ENCODE measurements at regions not wholly inside any gene's neighbourhood (a gene's known extent, or its start where the extent isn't known, plus 50 kb on each side); places are given as distances from the start of the nearest gene placed in this dataset.
"Not testable (repeated sequence)": the region's sequence is repeated elsewhere in the genome, so short reads cannot be mapped to it uniquely, and the experiment has no call there.

- WGBS, 2 experiments (ENCODE audit: extremely low coverage in 2 of 2, insufficient read length in 1 of 2), result 70% methylated on average over 2 of the region's 7 CpGs; no CpG with 5 or more reads in 1 of the 2 experiments
- Histone ChIP-seq H3K14ac (replicated peaks; ENCODE audit: low read depth, low read length) (no peak overlapping the region), H3K23ac (ENCODE audit: low read depth, low read length) (no peak overlapping the region), H3K4me1 (ENCODE audit: control insufficient read depth, insufficient read depth, low read length) (no peaks in the 10 kb centered on the region), H3K56ac (ENCODE audit: extremely low read depth, insufficient read depth, low read length) (no peak overlapping the region), H4K5ac (ENCODE audit: low read depth, low read length) (no peak overlapping the region), H4K20me1 (ENCODE audit: insufficient read depth, low read length) (no peaks in the 10 kb centered on the region), H3K27ac (ENCODE audit: insufficient read depth, low read length) (no peak overlapping the region), H3K36me3 (ENCODE audit: control insufficient read depth, insufficient read depth, low read length) (no peaks in the 10 kb centered on the region), H3K9me3 (ENCODE audit: control insufficient read depth, insufficient read depth, low read length) (no peaks in the 10 kb centered on the region), H4K8ac (ENCODE audit: low read depth in 2 of 2, low read length in 2 of 2) (no peak overlapping the region), H2AK5ac (ENCODE audit: low read depth, low read length) (no peak overlapping the region), H2BK15ac (ENCODE audit: low read depth, low read length) (no peak overlapping the region), H3K18ac (ENCODE audit: low read depth, low read length) (no peak overlapping the region), H4K91ac (ENCODE audit: insufficient read depth, low read depth, low read length) (no peak overlapping the region), H2AFZ (replicated peaks; ENCODE audit: low read length, poor library complexity) (no peak overlapping the region), H2BK120ac (ENCODE audit: low read depth, low read length) (no peak overlapping the region), H3K4me3 (ENCODE audit: insufficient read depth, low read depth, low read length) (no peak overlapping the region), H2AK9ac (replicated peaks; ENCODE audit: low read depth, low read length, poor library complexity) (no peak overlapping the region), H3K9me1 (ENCODE audit: insufficient read depth, low read length) (no peaks in the 10 kb centered on the region; the same call in 1 of the 2 replicates), H3K4me2 (ENCODE audit: low read depth, low read length) (no peak overlapping the region), H2BK20ac (ENCODE audit: low read depth, low read length) (no peak overlapping the region), H3K27me3 (ENCODE audit: control insufficient read depth, insufficient read depth, low read length) (peaks cover 19% of the 10 kb centered on the region), H3K79me1 (ENCODE audit: low read depth in 1 of 2, low read length in 2 of 2) (no peaks in the 10 kb centered on the region), H2BK5ac (ENCODE audit: low read depth, low read length, poor library complexity, severe bottlenecking) (no peak overlapping the region), H3K9ac (ENCODE audit: low read depth, low read length) (no peak overlapping the region), H3K4ac (ENCODE audit: low read depth, low read length) (no peak overlapping the region)
- dilution Hi-C loops (cut with HindIII; ENCODE audit: low sequenced_read_pairs, unreplicated experiment), result no loop called here
- no peak for TF ChIP-seq MAFK (IDR thresholded peaks at IDR 0.05; ENCODE audit: low read depth, low read length)
- TF ChIP-seq BHLHE40 (IDR thresholded peaks at IDR 0.05; ENCODE audit: low read depth, low read length), result no peak
- TF ChIP-seq RFX5 (IDR thresholded peaks at IDR 0.05; ENCODE audit: low read depth, low read length), result no peak
- no peak for TF ChIP-seq SMC3 (IDR thresholded peaks at IDR 0.05; ENCODE audit: low read depth, low read length)
- TF ChIP-seq FOS (IDR thresholded peaks at IDR 0.05; ENCODE audit: low read depth, low read length), result no peak
- TF ChIP-seq, protein P1, sequence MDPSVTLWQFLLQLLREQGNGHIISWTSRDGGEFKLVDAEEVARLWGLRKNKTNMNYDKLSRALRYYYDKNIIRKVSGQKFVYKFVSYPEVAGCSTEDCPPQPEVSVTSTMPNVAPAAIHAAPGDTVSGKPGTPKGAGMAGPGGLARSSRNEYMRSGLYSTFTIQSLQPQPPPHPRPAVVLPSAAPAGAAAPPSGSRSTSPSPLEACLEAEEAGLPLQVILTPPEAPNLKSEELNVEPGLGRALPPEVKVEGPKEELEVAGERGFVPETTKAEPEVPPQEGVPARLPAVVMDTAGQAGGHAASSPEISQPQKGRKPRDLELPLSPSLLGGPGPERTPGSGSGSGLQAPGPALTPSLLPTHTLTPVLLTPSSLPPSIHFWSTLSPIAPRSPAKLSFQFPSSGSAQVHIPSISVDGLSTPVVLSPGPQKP (IDR thresholded peaks at IDR 0.05; ENCODE audit: borderline replicate concordance, low read depth, low read length), result no peak
- no peak for TF ChIP-seq RCOR1 (IDR thresholded peaks at IDR 0.05; ENCODE audit: insufficient replicate concordance, low read length)
- no peak for TF ChIP-seq CHD1 (IDR thresholded peaks at IDR 0.05; ENCODE audit: low read depth, low read length)
- TF ChIP-seq CEBPB (IDR thresholded peaks at IDR 0.05; ENCODE audit: low read depth, low read length), result no peak
- no peak for DNase-seq
- ChIA-PET CTCF (no interaction called here), POLR2A (ENCODE audit: unreplicated experiment) (no interaction called here)
- intact Hi-C loops (cut with micrococcal nuclease), result no loop called here
- in situ Hi-C loops (cut with MboI; ENCODE audit: low sequenced_read_pairs), result no loop called here
- ATAC-seq (ENCODE audit: low read depth), result no peak
- BruUV-seq (replicated peaks), result no TSS peak
These were observed 135.5 kb upstream of the CDKN3 start for GRCh38 chr14:54261283-54261682.

- dilution Hi-C loops (cut with HindIII; ENCODE audit: low sequenced_read_pairs, unreplicated experiment), result not testable (repeated sequence)
These were observed 130.2 kb upstream of the CDKN3 start for GRCh38 chr14:54266616-54267015.

More at GRCh38 chr14:54266616-54267015, 130.2 kb upstream of the CDKN3 start:
- H4K91ac ChIP-seq (ENCODE audit: insufficient read depth, low read depth, low read length); H3K4ac ChIP-seq (ENCODE audit: low read depth, low read length); H4K20me1 ChIP-seq (ENCODE audit: insufficient read depth, low read length); intact Hi-C loops (cut with micrococcal nuclease); POLR2A ChIA-PET (ENCODE audit: unreplicated experiment); H2BK120ac ChIP-seq (ENCODE audit: low read depth, low read length); H3K4me2 ChIP-seq (ENCODE audit: low read depth, low read length); ATAC-seq (ENCODE audit: low read depth); H2AK5ac ChIP-seq (ENCODE audit: low read depth, low read length); H2BK5ac ChIP-seq (ENCODE audit: low read depth, low read length, poor library complexity, severe bottlenecking); H3K9me1 ChIP-seq (ENCODE audit: insufficient read depth, low read length); BruUV-seq (replicated peaks); H3K23ac ChIP-seq (ENCODE audit: low read depth, low read length); H3K18ac ChIP-seq (ENCODE audit: low read depth, low read length); H3K36me3 ChIP-seq (ENCODE audit: control insufficient read depth, insufficient read depth, low read length); H3K4me3 ChIP-seq (ENCODE audit: insufficient read depth, low read depth, low read length); in situ Hi-C loops (cut with MboI; ENCODE audit: low sequenced_read_pairs); H3K14ac ChIP-seq (replicated peaks; ENCODE audit: low read depth, low read length); H2AFZ ChIP-seq (replicated peaks; ENCODE audit: low read length, poor library complexity); H3K9ac ChIP-seq (ENCODE audit: low read depth, low read length); H3K4me1 ChIP-seq (ENCODE audit: control insufficient read depth, insufficient read depth, low read length); H3K56ac ChIP-seq (ENCODE audit: extremely low read depth, insufficient read depth, low read length); H4K5ac ChIP-seq (ENCODE audit: low read depth, low read length); H3K9me3 ChIP-seq (ENCODE audit: control insufficient read depth, insufficient read depth, low read length); H2BK20ac ChIP-seq (ENCODE audit: low read depth, low read length); H2BK15ac ChIP-seq (ENCODE audit: low read depth, low read length); H4K8ac ChIP-seq (ENCODE audit: low read depth in 2 of 2, low read length in 2 of 2); DNase-seq; H3K27ac ChIP-seq (ENCODE audit: insufficient read depth, low read length); H2AK9ac ChIP-seq (replicated peaks; ENCODE audit: low read depth, low read length, poor library complexity); H3K79me1 ChIP-seq (ENCODE audit: low read depth in 1 of 2, low read length in 2 of 2): not testable (repeated sequence)
- WGBS, 2 experiments (ENCODE audit: extremely low coverage in 2 of 2, insufficient read length in 1 of 2), result no CpG with 5 or more reads among the region's 3 CpGs
- CTCF ChIA-PET, result interaction anchor here (0.7 kb wide), 2 partner anchors 25 to 62 kb away, joined by 3 to 6 read pairs; no protein-coding TSS in a partner anchor
- H3K27me3 ChIP-seq (ENCODE audit: control insufficient read depth, insufficient read depth, low read length), result peaks cover 15% of the 10 kb centered on the region
